HEK293 (cell line): ENCODE measurements at regions not wholly inside any gene's neighbourhood (a gene's known extent, or its start where the extent isn't known, plus 50 kb on each side); places are given as distances from the start of the nearest gene placed in this dataset.

Experiments used
- TF ChIP-seq, protein P1 (sequence below): fragments of 450-650 bp; formaldehyde crosslinking; IDR thresholded peaks from 2 replicates; pipeline ENCODE4 v1.5.1; 2016; ENCODE audit warnings: missing biosample characterization, missing genetic modification characterization

DNA sequence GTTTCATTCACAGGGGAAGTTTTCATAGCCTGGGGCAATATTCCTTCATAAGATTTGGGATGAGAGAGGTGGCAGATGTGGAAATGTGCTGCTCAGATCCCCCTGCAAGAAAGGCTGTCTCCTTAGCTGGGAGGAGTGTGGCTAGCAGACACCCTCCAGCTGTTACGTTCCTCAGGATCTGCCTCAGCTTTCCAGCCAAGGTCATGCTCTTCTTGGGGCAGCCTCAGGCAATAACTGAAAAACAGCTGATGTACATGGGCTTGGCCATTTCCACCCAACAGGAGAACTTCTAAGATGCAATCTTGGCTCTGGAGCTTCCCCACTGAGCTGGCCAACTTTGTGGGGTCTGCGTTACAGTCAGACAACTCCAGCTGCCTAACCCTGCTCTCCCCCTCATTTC lies 51.3 kb upstream of the SEPTIN7 start (continued):
- TF ChIP-seq, protein P1, sequence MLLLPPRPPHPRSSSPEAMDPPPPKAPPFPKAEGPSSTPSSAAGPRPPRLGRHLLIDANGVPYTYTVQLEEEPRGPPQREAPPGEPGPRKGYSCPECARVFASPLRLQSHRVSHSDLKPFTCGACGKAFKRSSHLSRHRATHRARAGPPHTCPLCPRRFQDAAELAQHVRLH (tag by site-specific recombination), result no peak
